Chondrocyte (in vitro differentiated cells): ENCODE measurements at regions not wholly inside any gene's neighbourhood (a gene's known extent, or its start where the extent isn't known, plus 50 kb on each side); places are given as distances from the start of the nearest gene placed in this dataset.

Source experiments
- DNase-seq: peaks from one replicate; pipeline ENCODE4 v3.0.0; 2021; ENCODE audit warnings: mixed read lengths, low spot score
- H3K27ac Mint-ChIP-seq: one replicate; pipeline ENCODE4 v1.8.0; 2021; ENCODE audit warnings: mild to moderate bottlenecking, moderate library complexity, mixed read lengths; ENCODE audit not compliant: unreplicated experiment
- H3K27me3 Mint-ChIP-seq: 2 replicates; pipeline ENCODE4 v1.8.0; 2021; ENCODE audit warnings: low read depth, mixed read lengths
- H3K36me3 Mint-ChIP-seq: 2 replicates; pipeline ENCODE4 v1.8.0; 2021; ENCODE audit warnings: low read depth, mixed read lengths
- H3K4me1 Mint-ChIP-seq: 2 replicates; pipeline ENCODE4 v1.8.0; 2021; ENCODE audit warnings: low read depth, mild to moderate bottlenecking, mixed read lengths
- H3K4me3 Mint-ChIP-seq: one replicate; pipeline ENCODE4 v1.8.0; 2021; ENCODE audit warnings: mild to moderate bottlenecking, moderate library complexity, mixed read lengths; ENCODE audit not compliant: unreplicated experiment
- H3K9me3 Mint-ChIP-seq: 2 replicates; pipeline ENCODE4 v1.8.0; 2021; ENCODE audit warnings: low read depth, mixed read lengths
- TF ChIP-seq, protein P1 (sequence below): fragments of 200-600 bp; sonication (generic); IDR thresholded peaks from 2 replicates; pipeline ENCODE4 v1.5.0; 2021; ENCODE audit warnings: antibody characterized with exemption, mild to moderate bottlenecking, moderate library complexity

- no peaks in the 10 kb centered on the region for H3K36me3 Mint-ChIP-seq
- TF ChIP-seq, protein P1, sequence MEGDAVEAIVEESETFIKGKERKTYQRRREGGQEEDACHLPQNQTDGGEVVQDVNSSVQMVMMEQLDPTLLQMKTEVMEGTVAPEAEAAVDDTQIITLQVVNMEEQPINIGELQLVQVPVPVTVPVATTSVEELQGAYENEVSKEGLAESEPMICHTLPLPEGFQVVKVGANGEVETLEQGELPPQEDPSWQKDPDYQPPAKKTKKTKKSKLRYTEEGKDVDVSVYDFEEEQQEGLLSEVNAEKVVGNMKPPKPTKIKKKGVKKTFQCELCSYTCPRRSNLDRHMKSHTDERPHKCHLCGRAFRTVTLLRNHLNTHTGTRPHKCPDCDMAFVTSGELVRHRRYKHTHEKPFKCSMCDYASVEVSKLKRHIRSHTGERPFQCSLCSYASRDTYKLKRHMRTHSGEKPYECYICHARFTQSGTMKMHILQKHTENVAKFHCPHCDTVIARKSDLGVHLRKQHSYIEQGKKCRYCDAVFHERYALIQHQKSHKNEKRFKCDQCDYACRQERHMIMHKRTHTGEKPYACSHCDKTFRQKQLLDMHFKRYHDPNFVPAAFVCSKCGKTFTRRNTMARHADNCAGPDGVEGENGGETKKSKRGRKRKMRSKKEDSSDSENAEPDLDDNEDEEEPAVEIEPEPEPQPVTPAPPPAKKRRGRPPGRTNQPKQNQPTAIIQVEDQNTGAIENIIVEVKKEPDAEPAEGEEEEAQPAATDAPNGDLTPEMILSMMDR, result no peak
- H3K4me1 Mint-ChIP-seq, result peaks cover 26% of the 10 kb centered on the region
- H3K27me3 Mint-ChIP-seq, result no peaks in the 10 kb centered on the region
- H3K4me3 Mint-ChIP-seq, result no peak overlapping the region
- H3K9me3 Mint-ChIP-seq, result no peaks in the 10 kb centered on the region
- DNase-seq, result no peak
- H3K27ac Mint-ChIP-seq, result no peak overlapping the region
Measured at GRCh38 chr2:133824869-133825268, 256.6 kb upstream of the NCKAP5 start.

GRCh38 chr2:133825778-133826177 lies 257.5 kb upstream of the NCKAP5 start:
- Mint-ChIP-seq H3K4me3 (no peak overlapping the region), H3K36me3 (no peaks in the 10 kb centered on the region), H3K27me3 (no peaks in the 10 kb centered on the region), H3K9me3 (no peaks in the 10 kb centered on the region), H3K27ac (no peak overlapping the region), H3K4me1 (peaks cover 17% of the 10 kb centered on the region)
- DNase-seq, result no peak
- TF ChIP-seq, protein P1, result no peak

- TF ChIP-seq, protein P1, result no peak
- H3K9me3 Mint-ChIP-seq, result no peaks in the 10 kb centered on the region
- H3K4me3 Mint-ChIP-seq, result no peak overlapping the region
- no peak for DNase-seq
- no peak overlapping the region for H3K27ac Mint-ChIP-seq
- H3K27me3 Mint-ChIP-seq, result no peaks in the 10 kb centered on the region
- no peaks in the 10 kb centered on the region for H3K4me1 Mint-ChIP-seq
- no peaks in the 10 kb centered on the region for H3K36me3 Mint-ChIP-seq
Measured at GRCh38 chr2:133828913-133829312, 260.6 kb upstream of the NCKAP5 start.

DNA sequence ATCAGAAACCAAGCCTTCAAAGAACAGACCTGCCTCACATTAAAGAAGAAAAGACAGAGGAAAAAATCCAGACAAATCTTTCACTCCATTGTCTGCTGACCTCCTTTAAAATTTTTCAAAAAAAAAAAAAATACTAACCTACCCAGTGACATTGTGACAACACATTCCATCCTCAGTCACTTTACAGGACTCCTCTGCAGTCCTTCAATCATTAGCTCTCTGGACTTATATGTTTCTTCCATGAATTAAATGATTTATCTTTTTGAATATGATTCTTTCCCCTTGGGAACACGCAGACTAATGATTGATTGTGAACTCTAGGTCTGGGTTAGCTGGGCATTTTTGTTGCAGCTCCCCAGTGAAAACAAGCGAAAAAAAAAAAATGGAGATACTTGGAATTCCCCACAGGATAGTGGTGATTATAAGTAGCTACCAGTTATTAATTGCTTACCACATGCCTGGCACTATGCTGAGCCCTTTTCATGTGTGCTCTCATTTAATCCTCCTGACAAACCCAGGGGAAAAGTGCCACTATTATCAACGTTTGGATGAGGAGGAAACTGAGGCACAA lies 261.3 kb upstream of the NCKAP5 start:
- H3K27ac Mint-ChIP-seq, result no peak overlapping the region
- DNase-seq, result no peak
- peaks cover 2% of the 10 kb centered on the region for H3K9me3 Mint-ChIP-seq
- H3K4me1 Mint-ChIP-seq, result no peaks in the 10 kb centered on the region
- TF ChIP-seq, protein P1, result no peak
- no peak overlapping the region for H3K4me3 Mint-ChIP-seq
- no peaks in the 10 kb centered on the region for H3K27me3 Mint-ChIP-seq
- H3K36me3 Mint-ChIP-seq, result no peaks in the 10 kb centered on the region

DNA sequence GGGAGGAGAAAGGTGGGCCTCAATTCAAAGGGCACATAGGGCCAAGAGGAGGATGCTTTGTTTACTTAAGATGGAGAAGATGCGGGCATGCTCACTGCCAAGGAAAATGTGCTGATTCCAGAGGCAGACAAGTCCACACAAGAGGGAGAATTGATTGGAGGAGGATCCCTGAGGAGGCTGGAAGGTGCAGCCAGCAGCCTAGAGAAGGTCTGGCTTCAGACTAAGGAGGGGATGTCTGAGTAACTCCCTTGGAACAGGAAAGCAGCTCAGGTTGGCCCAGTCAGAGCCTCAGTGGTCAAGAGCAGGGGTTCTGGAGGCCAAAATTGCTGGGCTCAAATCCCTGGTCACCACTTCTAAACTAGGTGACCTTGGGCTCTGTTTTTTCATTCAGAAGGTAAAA lies 265.5 kb upstream of the NCKAP5 start:
- no peak for DNase-seq
- H3K4me1 Mint-ChIP-seq, result no peaks in the 10 kb centered on the region
- no peaks in the 10 kb centered on the region for H3K36me3 Mint-ChIP-seq
- no peak overlapping the region for H3K4me3 Mint-ChIP-seq
- H3K27ac Mint-ChIP-seq, result no peak overlapping the region
- no peaks in the 10 kb centered on the region for H3K27me3 Mint-ChIP-seq
- TF ChIP-seq, protein P1, result no peak
- peaks cover 3% of the 10 kb centered on the region for H3K9me3 Mint-ChIP-seq
